8988T (cell line): ENCODE measurements at regions not wholly inside any gene's neighbourhood (a gene's known extent, or its start where the extent isn't known, plus 50 kb on each side); places are given as distances from the start of the nearest gene placed in this dataset.

Experiments
- DNase-seq: peaks from one replicate; pipeline ENCODE4 v3.0.0; 2011

- no peak for DNase-seq
Observed at GRCh38 chr16:6248199-6248598, 1084.4 kb upstream of the RBFOX1 start.

- no peak for DNase-seq
Observed at GRCh38 chr16:6247775-6248174, 1084.9 kb upstream of the RBFOX1 start.

GRCh38 chr16:6247150-6247549, 1085.5 kb upstream of the RBFOX1 start:
- DNase-seq: no peak

- no peak for DNase-seq
Observed at GRCh38 chr16:6246266-6246665, 1086.4 kb upstream of the RBFOX1 start.

- no peak for DNase-seq
Observed at GRCh38 chr16:6232056-6232455, 1100.6 kb upstream of the RBFOX1 start.

- no peak for DNase-seq
Observed at GRCh38 chr16:6231398-6231797, 1101.2 kb upstream of the RBFOX1 start.

GRCh38 chr16:6229186-6229585, 1103.5 kb upstream of the RBFOX1 start:
- DNase-seq: no peak

- DNase-seq: no peak
Observed at GRCh38 chr16:6218855-6219254, 1113.8 kb upstream of the RBFOX1 start.

- no peak for DNase-seq
Observed at GRCh38 chr16:6216836-6217235, 1115.8 kb upstream of the RBFOX1 start.

GRCh38 chr16:6211644-6212043, 1114.0 kb upstream of the EEF2KMT start:
- DNase-seq: no peak

GRCh38 chr16:6209355-6209930, 1111.8 kb upstream of the EEF2KMT start:
- DNase-seq: no peak

GRCh38 chr16:6207580-6207979, 1110.0 kb upstream of the EEF2KMT start:
- no peak for DNase-seq

- DNase-seq: no peak
Observed at GRCh38 chr16:6207124-6207523, 1109.5 kb upstream of the EEF2KMT start.

- no peak for DNase-seq
Observed at GRCh38 chr16:6206080-6206479, 1108.5 kb upstream of the EEF2KMT start.

GRCh38 chr16:6204945-6205344, 1107.3 kb upstream of the EEF2KMT start:
- DNase-seq: no peak

GRCh38 chr16:6200861-6201260, 1103.3 kb upstream of the EEF2KMT start:
- DNase-seq: no peak

GRCh38 chr16:6200271-6200670, 1102.7 kb upstream of the EEF2KMT start:
- DNase-seq: no peak

GRCh38 chr16:6195966-6196365, 1098.4 kb upstream of the EEF2KMT start:
- no peak for DNase-seq

GRCh38 chr16:6193718-6194117, 1096.1 kb upstream of the EEF2KMT start:
- no peak for DNase-seq

- DNase-seq: no peak
Observed at GRCh38 chr16:6192984-6193383, 1095.4 kb upstream of the EEF2KMT start.

GRCh38 chr16:6192532-6192931, 1094.9 kb upstream of the EEF2KMT start:
- DNase-seq: no peak

- no peak for DNase-seq
Observed at GRCh38 chr16:6190776-6191175, 1093.2 kb upstream of the EEF2KMT start.

GRCh38 chr16:6189216-6189615, 1091.6 kb upstream of the EEF2KMT start:
- no peak for DNase-seq

- no peak for DNase-seq
Observed at GRCh38 chr16:6177616-6178180, 1080.1 kb upstream of the EEF2KMT start.

GRCh38 chr16:6170022-6170421, 1072.4 kb upstream of the EEF2KMT start:
- no peak for DNase-seq
